Choroid plexus epithelial cell (primary cell): ENCODE measurements at regions not wholly inside any gene's neighbourhood (a gene's known extent, or its start where the extent isn't known, plus 50 kb on each side); places are given as distances from the start of the nearest gene placed in this dataset.

ENCODE experiments used
- DNase-seq: peaks from one replicate; pipeline ENCODE4 v3.0.0-alpha.2; 2010; ENCODE audit warnings: low read depth
- H3K4me3 ChIP-seq: 2 replicates; pipeline ENCODE4 v1.5.1; 2011; ENCODE audit warnings: low read depth, mild to moderate bottlenecking, control low read depth, low read length, moderate library complexity
- CTCF ChIP-seq: conservative IDR thresholded peaks from 2 replicates; pipeline ENCODE4 v1.5.1; 2011; ENCODE audit warnings: low read depth, mild to moderate bottlenecking, control low read depth, inconsistent platforms, low read length, moderate library complexity

GRCh38 chr13:30359991-30360390 is 52.6 kb upstream of the KATNAL1 start:
- no peak for DNase-seq
- no peak overlapping the region for H3K4me3 ChIP-seq
- no peak for TF ChIP-seq CTCF

- no peak for TF ChIP-seq CTCF
- no peak overlapping the region for H3K4me3 ChIP-seq
- no peak for DNase-seq
Observed at GRCh38 chr13:30360586-30360985, 53.2 kb upstream of the KATNAL1 start.

GRCh38 chr13:30362005-30362788 is 54.8 kb upstream of the KATNAL1 start:
- DNase-seq = no peak
- no peak overlapping the region for H3K4me3 ChIP-seq
- no peak for TF ChIP-seq CTCF

- DNase-seq = no peak
- H3K4me3 ChIP-seq = no peak overlapping the region
- TF ChIP-seq CTCF = no peak
Observed at GRCh38 chr13:30362869-30363268, 55.5 kb upstream of the KATNAL1 start.

- no peak for TF ChIP-seq CTCF
- DNase-seq = no peak
- H3K4me3 ChIP-seq = no peak overlapping the region
Observed at GRCh38 chr13:30363725-30364124, 56.4 kb upstream of the KATNAL1 start.

- no peak for TF ChIP-seq CTCF
Observed at GRCh38 chr13:30364133-30364532, 56.8 kb upstream of the KATNAL1 start.

GRCh38 chr13:30364876-30365275 is 57.4 kb upstream of the UBE2L5 start:
- no peak overlapping the region for H3K4me3 ChIP-seq
- DNase-seq = peak; percentile 51

More at GRCh38 chr13:30364133-30364532, 56.8 kb upstream of the KATNAL1 start:
- no peak for DNase-seq
- no peak overlapping the region for H3K4me3 ChIP-seq

More at GRCh38 chr13:30364876-30365275, 57.4 kb upstream of the UBE2L5 start:
- no peak for TF ChIP-seq CTCF
